ENCODE measurements at regions not wholly inside any gene's neighbourhood (a gene's known extent, or its start where the extent isn't known, plus 50 kb on each side); places are given as distances from the start of the nearest gene placed in this dataset.

- DNase-seq = no peak
Observed at GRCh38 chr13:40318366-40318765, 348.1 kb downstream of the FOXO1 start.

GRCh38 chr13:40319699-40320579, 346.5 kb downstream of the FOXO1 start:
- DNase-seq = no peak

DNA sequence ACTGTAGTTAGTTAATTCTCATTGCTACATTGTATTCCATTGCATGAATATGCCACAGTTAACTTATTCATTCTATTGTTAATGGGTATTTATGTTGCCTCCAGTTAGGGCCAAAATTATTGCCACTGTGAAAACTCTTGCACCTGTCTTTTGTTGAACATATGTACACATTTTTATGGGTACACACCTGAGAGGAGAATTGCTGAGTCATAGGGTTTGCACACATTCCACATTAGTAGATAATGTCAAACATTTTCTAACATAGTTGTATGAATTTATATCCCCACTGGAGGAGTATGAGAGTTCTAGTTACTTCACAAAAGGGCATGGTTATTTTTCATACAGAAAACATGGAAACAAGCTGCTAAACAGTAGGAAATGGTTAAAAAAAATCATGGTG, 338.4 kb downstream of the FOXO1 start:
- no peak for DNase-seq

GRCh38 chr13:40329781-40330485, 336.5 kb downstream of the FOXO1 start:
- no peak for DNase-seq

- DNase-seq = no peak
Observed at GRCh38 chr13:40330950-40331349, 335.5 kb downstream of the FOXO1 start.

DNA sequence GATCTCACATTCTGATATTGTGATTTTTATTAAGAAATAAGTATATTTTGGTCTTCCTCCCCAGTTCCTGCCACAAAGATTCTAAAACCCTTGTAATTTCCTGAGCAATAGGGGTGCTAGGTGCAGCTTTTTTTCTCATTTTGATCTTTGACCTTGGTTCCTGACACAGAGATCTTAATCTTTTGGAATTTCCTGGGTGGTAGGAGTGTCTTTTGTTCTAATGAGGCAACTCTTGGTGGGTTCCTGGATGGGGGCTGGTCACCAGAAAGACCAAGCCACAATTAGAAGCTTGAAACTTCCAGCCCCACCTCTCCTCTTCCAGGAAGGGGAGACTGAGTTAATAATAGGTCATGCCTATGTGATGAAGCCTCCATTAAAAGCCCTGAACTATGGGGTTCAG, 334.6 kb downstream of the FOXO1 start:
- DNase-seq = no peak

- DNase-seq = no peak
Observed at GRCh38 chr13:40333226-40333625, 333.2 kb downstream of the FOXO1 start.

DNA sequence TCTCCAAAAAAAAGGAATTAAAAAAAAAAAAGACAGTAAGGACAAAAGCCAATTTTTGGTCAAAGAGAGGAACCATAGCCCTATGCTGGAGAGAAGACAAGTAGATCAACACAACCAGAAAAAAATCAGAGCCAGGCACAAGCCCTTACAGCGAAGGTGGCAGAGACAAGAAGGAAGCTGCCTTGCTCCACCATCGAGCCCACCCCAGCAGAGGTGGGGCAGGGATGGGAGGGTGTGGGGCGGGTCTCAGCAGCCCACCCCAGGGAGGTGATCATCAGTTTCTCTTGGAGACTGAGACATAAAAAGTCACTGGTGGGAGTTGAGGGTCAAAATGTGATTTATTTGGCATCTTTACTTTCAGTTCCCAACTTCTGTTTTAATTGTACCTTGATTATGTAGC, 332.4 kb downstream of the FOXO1 start:
- DNase-seq = no peak

DNA sequence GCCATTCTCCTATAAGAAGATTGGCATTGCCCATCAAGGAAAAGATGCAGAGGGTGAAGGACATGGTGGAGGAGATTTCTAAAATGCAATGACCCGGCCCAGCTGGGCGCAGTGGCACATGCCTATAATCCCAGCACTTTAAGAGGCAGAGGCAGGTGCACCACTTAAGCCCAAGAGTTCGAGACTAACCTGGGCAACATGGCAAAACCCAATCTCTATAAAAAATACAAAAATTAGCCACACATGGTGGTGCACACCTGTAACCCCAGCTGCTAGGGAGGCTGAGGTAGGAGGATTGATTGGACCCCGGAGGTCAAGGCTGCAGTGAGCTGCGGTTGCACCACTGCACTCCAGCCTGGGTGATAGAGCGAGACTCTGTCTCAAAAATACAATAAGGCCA, 331.8 kb downstream of the FOXO1 start:
- DNase-seq = no peak

GRCh38 chr13:40336228-40337221, 329.9 kb downstream of the FOXO1 start:
- no peak for DNase-seq

- no peak for DNase-seq
Observed at GRCh38 chr13:40337651-40338050, 328.8 kb downstream of the FOXO1 start.

GRCh38 chr13:40338217-40338616, 328.2 kb downstream of the FOXO1 start:
- DNase-seq = no peak

DNA sequence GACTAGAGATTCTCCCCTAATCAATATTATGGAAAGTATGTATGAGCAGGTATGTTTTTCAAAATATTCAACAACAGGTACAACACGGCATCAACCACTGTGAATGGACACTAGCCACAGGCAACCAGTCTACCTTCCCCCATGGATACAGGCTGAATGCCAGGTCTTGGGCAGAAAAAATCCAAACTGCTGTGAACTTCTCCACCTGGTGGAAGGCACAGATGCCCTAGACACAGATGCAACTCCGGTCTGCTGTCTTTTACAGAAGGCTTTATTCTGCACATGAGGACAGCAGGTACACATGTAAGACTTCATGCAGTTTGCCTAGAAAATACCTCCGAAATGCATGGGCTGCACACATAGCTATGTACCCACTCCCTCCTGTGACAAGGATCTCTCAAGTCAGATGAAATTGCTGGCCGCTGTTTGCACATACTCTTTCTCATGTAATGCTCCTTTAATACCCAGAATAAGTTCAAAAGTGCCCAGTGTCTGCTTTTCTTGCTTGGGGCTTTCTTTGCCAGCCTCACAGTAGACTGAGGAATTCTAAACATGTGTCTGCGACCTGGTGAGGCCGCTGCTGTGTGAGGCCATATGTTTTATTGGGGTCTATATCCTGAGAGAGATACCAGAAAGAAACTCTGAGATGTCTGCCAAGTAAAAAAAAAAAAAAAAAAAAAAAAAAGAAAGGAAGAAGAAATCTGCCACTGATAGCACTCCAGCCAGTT, 325.9 kb downstream of the FOXO1 start:
- no peak for DNase-seq

DNA sequence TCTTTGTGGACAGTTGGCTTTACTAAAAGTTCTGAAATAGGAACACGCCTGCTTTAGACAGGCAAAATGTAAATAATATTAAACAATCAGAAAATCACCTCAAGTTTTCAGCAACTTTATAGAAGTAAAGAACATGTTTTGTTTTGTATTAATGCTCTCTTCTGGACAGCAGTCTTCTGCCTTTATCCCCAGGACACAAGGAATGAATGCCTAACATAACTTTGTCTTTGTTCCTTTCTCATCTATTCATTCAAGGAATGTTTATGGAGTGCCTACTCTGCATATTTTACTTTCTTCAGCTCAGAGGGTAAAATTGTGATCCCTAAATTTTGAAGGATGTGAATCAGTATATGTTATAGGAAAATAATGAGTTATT, 325.4 kb downstream of the FOXO1 start:
- no peak for DNase-seq

DNA sequence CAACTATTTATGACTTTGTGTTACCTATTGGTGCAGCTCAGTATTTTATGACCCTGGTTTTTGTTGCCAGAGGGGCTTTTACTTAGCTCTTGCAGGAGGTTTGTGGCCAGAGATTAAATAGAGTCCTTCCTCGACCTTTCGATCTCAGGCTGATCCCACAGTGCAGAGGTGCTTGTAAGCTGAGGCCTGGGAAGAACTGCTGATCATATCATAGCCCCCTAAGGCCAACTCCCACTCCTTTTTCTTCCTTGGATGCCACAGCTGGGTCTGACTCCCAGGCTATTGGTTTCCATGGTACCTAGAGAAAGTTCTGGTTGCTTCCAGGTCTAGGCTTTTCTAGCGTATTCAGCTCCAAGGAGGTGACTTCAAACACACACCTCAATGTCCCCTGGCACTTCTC, 324.9 kb downstream of the FOXO1 start:
- DNase-seq = no peak

- DNase-seq = no peak
Observed at GRCh38 chr13:40342461-40342860, 324.0 kb downstream of the FOXO1 start.

- DNase-seq = no peak
Observed at GRCh38 chr13:40342901-40343300, 323.5 kb downstream of the FOXO1 start.

DNA sequence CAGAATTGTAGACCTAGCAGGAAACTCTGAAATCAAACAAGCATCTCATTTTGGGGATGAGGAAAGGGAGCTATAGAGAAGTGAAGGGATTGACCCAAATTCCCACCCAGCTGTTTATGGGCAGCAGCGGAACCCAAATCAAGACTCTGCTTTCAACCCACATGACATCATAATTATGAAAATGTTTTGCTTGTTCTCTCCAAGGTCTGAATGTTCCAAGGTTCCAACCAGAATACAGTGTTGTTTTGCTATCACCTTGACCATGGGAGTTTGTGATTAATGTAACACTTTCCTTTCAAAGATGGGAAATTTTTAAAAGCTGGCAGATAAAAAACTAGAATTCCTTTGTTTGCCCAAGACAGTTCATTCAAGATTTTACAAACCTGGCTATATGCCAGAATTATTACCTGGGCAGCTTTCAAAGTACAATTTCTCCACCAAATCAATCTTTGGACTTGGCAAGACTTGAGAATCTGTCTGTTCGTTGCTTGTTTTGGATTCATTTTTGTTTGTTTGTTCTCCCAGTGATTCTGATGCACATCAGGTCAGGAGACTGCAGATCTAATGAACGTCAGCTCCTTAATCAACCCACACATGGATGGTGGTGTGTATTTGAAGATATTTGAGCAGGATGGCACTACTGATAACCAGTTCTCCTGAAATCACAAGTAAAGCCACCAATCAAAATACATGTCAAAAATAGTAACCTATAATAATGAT, 322.7 kb downstream of the FOXO1 start:
- no peak for DNase-seq

DNA sequence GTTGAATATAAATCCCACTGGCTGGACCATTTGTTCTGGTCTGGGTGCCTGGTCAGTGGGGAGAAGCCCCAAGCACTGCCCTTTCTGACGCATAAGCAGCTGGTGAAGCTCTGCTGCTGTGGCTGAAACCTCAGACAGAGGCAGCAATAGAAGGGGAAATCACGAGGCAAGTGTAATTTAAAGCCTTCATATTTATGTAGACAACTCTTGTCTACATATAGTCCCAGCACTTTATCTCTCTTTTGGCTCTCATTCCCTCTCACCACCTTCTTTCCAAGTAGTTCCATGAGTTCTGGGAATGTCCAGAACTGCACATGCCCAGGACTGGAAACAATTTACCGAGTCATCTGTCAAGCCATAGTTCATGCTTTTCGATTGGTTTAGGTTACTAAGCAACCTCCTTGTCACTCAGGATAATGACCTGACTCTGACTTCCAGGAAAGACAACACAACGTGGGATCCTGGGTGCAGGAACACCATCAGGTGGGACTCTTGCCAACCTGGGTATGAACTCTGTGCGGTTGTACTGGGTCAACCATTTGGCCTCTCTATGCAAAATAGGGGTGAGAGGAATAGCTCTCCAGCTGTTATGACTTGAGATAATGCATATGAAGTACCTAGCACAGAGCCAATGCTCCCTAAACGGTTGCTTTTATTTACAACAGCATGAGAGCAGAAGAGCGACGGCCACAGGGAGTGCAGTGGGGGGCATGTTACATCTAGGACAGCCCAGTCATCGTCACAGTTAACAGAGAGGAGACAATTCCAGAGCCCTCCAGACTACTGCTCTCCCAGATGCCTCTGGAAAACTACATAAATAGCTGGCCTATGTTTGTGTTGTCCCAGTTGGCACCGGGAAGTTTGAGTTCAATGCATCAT, 321.9 kb downstream of the FOXO1 start:
- no peak for DNase-seq

DNA sequence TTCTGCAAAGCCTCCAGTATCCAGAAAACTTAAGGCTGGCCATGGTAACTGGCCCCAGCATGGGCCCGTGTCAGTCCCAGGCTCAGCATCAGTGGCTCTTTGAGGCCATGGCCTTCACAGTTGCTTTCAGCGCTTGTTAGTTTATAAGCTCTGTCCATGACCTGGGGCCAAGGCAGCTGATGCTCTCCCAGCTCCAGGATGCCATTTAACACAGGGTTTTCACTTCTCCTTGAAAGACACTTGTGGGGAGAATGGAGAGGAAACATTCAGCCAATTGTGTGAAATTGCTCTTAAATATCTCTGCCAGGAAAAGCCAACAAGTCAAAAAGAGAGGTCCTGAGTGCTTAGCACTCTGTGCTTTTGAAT, 321.3 kb downstream of the FOXO1 start:
- DNase-seq = no peak

All from CD4-positive, alpha-beta T cell treated with Interleukin-4 for 4 hours (primary cell).